Ascending aorta (tissue), 2 donors: ENCODE measurements at regions not wholly inside any gene's neighbourhood (a gene's known extent, or its start where the extent isn't known, plus 50 kb on each side); places are given as distances from the start of the nearest gene placed in this dataset.

Experiments used
- DNase-seq, 2 donors: peaks; one replicate each; pipeline ENCODE4 v3.0.0-alpha.2; 2019; ENCODE audit warnings: low spot score in 2 of 2
- H3K27ac ChIP-seq, 2 donors: fragments of 200-600 bp; sonication (generic); one replicate each; pipeline ENCODE4 v1.5.1; 2016 to 2017; ENCODE audit warnings: mild to moderate bottlenecking in 1 of 2
- H3K27me3 ChIP-seq: fragments of 200-600 bp; sonication (generic); one replicate; pipeline ENCODE4 v1.5.1; 2017
- H3K36me3 ChIP-seq, 2 donors: fragments of 200-600 bp; sonication (generic); one replicate each; pipeline ENCODE4 v1.5.1; 2016
- H3K4me1 ChIP-seq, 2 donors: fragments of 200-600 bp; sonication (generic); one replicate each; pipeline ENCODE4 v1.5.1; 2016 to 2017; ENCODE audit warnings: mild to moderate bottlenecking in 1 of 2
- H3K4me3 ChIP-seq, 2 donors: fragments of 200-600 bp; sonication (generic); one replicate each; pipeline ENCODE4 v1.5.1; 2016 to 2017; ENCODE audit warnings: mild to moderate bottlenecking in 1 of 2
- H3K9me3 ChIP-seq, 2 donors: fragments of 200-600 bp; sonication (generic); one replicate each; pipeline ENCODE4 v1.5.1; 2016
- intact Hi-C: fragments of 100-400 bp; cut with DNase I; formaldehyde crosslinking; loops from one replicate; pipeline ENCODE4 v1.15.1; 2023
- TF ChIP-seq, protein P1 (sequence below), 3 experiments: fragments of 200-600 bp in 2 of 3; fragments of 450-650 bp in 1 of 3; sonication (generic) in 2 of 3; IDR thresholded peaks; one replicate each; pipeline ENCODE4 v1.5.1; 2016 to 2019; ENCODE audit warnings: antibody characterized with exemption in 3 of 3, mild to moderate bottlenecking in 1 of 3, moderate library complexity in 1 of 3

DNA sequence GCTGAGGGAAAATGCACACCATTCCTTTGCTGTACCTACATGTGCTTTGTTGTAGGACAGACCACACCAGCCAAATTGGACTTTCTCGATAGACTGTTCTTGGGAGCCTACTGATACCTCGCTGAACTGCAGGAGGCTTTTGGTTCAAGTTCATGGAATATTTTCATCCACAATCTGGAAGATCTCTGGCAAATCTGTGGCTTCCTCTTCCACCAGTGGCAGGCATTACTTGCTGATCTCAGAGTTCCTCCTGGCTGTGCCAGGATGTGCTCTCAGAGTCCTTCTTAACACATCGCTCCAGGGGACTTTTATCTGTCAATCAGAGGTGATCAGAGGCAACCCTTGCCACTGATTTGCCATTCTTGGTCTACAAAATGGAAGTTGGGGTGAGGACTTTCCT is 87.7 kb downstream of the PTGR3 start:
- peak in 1 of 2 donors; percentile 52 for DNase-seq
- H3K27me3 ChIP-seq, result no peaks in the 10 kb centered on the region
- H3K27ac ChIP-seq, result no peak overlapping the region
- intact Hi-C loops, result no loop called here
- H3K4me3 ChIP-seq, result no peak overlapping the region
- TF ChIP-seq, protein P1, sequence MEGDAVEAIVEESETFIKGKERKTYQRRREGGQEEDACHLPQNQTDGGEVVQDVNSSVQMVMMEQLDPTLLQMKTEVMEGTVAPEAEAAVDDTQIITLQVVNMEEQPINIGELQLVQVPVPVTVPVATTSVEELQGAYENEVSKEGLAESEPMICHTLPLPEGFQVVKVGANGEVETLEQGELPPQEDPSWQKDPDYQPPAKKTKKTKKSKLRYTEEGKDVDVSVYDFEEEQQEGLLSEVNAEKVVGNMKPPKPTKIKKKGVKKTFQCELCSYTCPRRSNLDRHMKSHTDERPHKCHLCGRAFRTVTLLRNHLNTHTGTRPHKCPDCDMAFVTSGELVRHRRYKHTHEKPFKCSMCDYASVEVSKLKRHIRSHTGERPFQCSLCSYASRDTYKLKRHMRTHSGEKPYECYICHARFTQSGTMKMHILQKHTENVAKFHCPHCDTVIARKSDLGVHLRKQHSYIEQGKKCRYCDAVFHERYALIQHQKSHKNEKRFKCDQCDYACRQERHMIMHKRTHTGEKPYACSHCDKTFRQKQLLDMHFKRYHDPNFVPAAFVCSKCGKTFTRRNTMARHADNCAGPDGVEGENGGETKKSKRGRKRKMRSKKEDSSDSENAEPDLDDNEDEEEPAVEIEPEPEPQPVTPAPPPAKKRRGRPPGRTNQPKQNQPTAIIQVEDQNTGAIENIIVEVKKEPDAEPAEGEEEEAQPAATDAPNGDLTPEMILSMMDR (IDR thresholded peaks at IDR 0.05), result no peak
- no peaks in the 10 kb centered on the region for H3K4me1 ChIP-seq
- H3K36me3 ChIP-seq, result no peaks in the 10 kb centered on the region
- H3K9me3 ChIP-seq, result no peaks in the 10 kb centered on the region

DNA sequence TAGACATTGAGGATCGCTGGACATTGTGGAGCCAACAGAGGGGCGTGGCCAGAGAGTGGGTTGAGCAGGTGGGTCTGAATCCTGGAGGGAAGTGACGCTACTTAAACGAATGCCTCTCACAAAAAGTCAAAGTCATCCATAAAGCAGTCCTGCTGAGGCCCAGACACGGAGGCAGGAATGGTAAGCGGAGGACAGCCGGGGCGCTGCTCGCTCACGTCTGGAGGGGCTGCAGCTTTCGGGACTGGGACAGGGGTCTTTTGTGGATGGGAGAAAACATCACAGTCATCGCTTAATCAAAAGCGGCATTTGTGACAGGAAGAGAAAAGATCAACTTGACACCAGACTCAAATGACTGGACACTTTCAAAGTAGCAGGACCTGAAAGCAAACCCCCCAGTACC is 88.4 kb downstream of the PTGR3 start:
- H3K27ac ChIP-seq, result no peak overlapping the region
- intact Hi-C loops, result no loop called here
- no peaks in the 10 kb centered on the region for H3K4me1 ChIP-seq
- H3K9me3 ChIP-seq, result no peaks in the 10 kb centered on the region
- TF ChIP-seq, protein P1 (IDR thresholded peaks at IDR 0.05), result no peak
- H3K27me3 ChIP-seq, result no peaks in the 10 kb centered on the region
- DNase-seq, result no peak
- H3K36me3 ChIP-seq, result no peaks in the 10 kb centered on the region
- no peak overlapping the region for H3K4me3 ChIP-seq

DNA sequence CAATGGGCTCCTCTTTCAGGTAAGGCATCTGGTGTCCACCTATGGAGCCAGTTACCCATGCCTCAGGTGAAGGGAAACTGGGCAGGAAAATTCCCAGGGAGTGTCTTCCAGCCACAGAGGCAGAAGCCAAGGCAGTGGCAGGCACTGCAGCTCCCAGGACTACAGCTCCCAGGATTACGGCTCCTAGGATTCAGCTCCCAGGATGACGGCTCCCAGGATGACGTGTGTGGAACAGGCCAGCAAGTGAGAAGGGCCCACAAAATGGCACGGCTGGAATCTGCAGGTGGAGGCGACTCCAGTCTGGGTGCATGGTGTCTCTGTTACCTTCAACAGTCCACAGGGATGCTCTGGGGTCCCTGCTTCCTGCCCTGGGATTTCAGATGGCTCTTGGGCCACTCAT is 92.1 kb downstream of the PTGR3 start:
- Histone ChIP-seq H3K36me3 (no peaks in the 10 kb centered on the region), H3K27me3 (no peaks in the 10 kb centered on the region), H3K4me3 (no peak overlapping the region), H3K4me1 (no peaks in the 10 kb centered on the region), H3K27ac (no peak overlapping the region), H3K9me3 (no peaks in the 10 kb centered on the region)
- TF ChIP-seq, protein P1 (IDR thresholded peaks at IDR 0.05), result no peak
- intact Hi-C loops, result no loop called here
- DNase-seq, result peak in 1 of 2 donors; percentile 46

DNA sequence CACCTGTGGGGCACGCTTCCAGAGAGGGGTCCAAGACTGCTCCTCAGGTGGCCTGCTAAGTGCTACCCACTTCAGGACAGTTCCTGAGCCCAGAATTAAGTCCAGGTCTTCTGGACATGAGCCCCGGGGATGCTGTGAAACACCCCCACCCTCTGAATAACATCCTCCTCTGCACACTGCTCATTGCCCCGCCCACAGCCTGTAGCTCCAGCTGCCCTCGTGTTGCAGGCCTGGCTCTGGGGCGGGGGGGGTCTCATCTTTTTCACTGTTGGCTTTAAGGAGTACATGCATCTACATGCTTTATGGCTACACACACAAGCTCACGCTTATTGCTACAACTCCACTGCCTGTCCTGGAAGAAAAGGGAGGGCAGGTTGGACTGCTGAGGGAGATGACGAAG is 92.8 kb downstream of the PTGR3 start:
- H3K4me3 ChIP-seq, result no peak overlapping the region
- no peaks in the 10 kb centered on the region for H3K27me3 ChIP-seq
- no peaks in the 10 kb centered on the region for H3K36me3 ChIP-seq
- H3K9me3 ChIP-seq, result no peaks in the 10 kb centered on the region
- no peaks in the 10 kb centered on the region for H3K4me1 ChIP-seq
- intact Hi-C loops, result no loop called here
- DNase-seq, result peak in 1 of 2 donors; percentile 50
- TF ChIP-seq, protein P1 (IDR thresholded peaks at IDR 0.05), result no peak
- H3K27ac ChIP-seq, result no peak overlapping the region

DNA sequence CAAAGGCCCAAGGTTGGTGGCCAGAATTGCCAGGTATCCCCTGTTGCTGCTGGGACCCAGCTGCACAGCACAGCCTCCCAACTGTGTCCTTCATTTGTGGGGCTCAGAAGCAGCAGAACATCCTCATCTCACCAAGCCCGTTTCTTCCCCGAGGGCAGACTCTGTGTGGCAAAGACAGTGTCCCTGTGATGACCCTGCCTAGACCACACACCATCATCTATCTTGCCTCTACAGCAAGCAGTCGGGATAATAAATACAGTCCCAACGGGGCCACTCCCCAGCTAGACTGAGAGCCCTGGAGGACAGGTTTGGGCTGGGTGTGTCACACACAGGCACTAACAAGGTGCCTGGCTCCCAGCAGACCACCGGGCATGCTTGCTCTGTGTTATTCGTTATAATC is 93.4 kb downstream of the PTGR3 start:
- no peaks in the 10 kb centered on the region for H3K27me3 ChIP-seq
- no peak overlapping the region for H3K27ac ChIP-seq
- no peaks in the 10 kb centered on the region for H3K9me3 ChIP-seq
- H3K36me3 ChIP-seq, result no peaks in the 10 kb centered on the region
- DNase-seq, result peak in 1 of 2 donors; percentile 15
- H3K4me3 ChIP-seq, result no peak overlapping the region
- intact Hi-C loops, result no loop called here
- TF ChIP-seq, protein P1 (IDR thresholded peaks at IDR 0.05), result no peak
- no peaks in the 10 kb centered on the region for H3K4me1 ChIP-seq
